LNCaP clone FGC (cell line): ENCODE measurements at regions not wholly inside any gene's neighbourhood (a gene's known extent, or its start where the extent isn't known, plus 50 kb on each side); places are given as distances from the start of the nearest gene placed in this dataset.

ENCODE experiments used
- DNase-seq: peaks from one replicate; pipeline ENCODE4 v3.0.0-alpha.2; 2011; ENCODE audit warnings: low read depth
- H3K4me3 ChIP-seq: 2 replicates; pipeline ENCODE4 v1.5.1; 2011; ENCODE audit warnings: mild to moderate bottlenecking, low read depth, low read length, control low read depth
- CTCF ChIP-seq: IDR thresholded peaks from 2 replicates; pipeline ENCODE4 v1.5.1; 2012; ENCODE audit warnings: mild to moderate bottlenecking; ENCODE audit not compliant: control insufficient read depth, insufficient read depth; ENCODE audit errors: extremely low read depth

DNA sequence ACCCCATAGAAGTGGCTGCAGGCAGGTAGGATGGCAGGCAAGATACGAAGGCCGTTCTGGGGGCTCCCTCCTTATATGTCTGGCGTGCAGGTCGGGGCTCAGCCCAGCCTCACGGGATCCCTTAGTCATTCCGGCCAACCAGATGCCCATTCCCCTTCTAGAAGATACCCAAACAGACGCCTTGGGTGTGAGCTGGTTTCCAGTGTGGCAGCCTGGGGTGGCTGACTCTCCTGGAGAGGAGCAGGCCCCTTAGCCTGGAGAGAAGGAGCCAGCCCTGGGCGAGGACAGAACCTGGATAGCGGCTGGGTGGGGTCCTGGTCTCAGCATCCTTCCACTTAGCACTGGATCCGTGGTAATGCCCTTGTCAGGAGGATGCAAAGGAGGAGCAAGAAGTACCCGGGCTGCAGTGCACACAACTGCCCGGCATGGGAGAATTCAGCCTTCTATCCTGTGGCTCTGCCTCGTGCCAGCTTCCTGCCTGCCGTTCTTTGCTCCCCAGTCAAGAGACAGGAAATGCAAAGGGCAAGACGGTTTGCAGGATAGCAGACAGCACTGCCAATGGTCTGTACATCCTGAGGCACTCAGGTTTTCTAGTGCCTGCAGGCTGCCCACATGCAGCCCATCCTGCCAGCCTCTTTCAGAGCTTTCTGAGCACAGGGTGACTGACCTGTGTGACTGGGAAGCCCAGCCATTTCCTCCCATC, 56.7 kb upstream of the WASF3 start:
- no peak overlapping the region for H3K4me3 ChIP-seq
- TF ChIP-seq CTCF = no peak
- DNase-seq = no peak

DNA sequence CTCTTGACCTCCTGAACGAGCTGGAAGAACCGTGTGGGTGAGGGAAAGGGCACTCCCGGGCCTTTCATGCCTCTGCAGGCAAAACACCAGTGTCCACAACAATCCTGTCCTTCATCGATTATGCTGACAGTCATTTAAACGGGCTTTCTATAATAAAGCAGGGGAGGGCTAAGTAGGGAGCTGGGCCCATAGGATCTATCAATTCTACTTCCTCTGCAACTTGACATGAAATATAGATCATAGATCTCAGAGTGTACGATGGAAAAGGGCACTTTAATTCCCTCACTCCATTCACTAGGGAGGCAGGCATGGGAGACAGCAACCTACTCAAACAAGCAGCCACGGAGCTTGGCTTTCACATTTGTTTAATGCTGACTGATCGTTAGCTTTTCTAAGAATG, 55.8 kb upstream of the WASF3 start:
- TF ChIP-seq CTCF = no peak
- no peak for DNase-seq
- H3K4me3 ChIP-seq = no peak overlapping the region

DNA sequence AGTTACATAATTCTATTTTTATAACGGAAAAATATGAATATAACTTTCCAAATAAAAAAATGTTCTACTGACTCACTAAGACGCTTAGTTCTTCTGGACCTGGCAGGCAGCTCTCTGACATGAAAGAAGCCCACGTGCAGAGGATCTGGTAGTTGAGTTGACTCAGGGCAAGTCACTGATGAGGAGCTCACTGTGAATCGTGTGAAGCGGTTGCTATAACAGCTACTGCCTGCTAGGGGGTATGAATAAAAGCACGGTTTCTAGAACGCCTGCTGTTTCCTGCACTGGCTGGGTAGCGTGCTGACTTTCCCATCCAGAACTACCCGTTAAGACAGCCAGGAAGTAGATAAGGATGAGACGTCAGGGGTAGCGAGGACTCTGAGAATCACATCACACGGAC, 54.7 kb upstream of the WASF3 start:
- no peak overlapping the region for H3K4me3 ChIP-seq
- DNase-seq = no peak
- TF ChIP-seq CTCF = no peak

DNA sequence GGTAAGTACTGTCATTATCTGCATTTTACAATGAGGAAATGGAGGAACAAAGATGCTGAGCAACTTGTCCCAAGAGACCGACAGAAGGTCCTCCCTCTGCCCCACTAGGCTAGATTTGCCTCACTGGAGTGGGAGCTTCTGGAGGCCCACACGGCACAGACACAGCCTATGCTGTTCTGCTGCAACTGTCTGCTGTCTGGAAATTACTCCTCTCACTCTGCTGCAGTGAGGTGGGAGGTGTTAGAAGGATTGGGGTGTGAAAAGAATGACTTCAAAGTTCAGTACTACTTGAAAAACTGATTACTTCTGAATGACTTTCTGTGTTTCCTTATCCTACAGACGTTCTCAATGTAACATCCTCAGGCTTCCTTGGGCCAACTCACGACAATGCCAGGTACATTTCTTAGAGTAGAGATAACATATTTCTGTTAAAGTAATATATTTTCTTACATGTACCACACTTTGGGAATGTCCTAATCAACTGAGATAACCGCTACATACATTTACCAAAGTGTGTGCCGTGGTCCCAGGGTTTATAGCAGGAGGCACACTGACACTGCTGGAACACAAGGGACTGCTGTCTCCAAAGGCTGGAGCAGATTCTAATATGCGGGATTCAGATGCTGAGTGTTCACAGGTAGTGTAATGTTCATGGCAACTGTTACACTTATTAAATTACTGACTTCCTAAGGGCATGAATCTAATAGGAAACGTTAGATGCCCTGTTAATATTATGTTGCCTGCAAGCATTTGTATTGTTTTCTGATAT, 53.5 kb upstream of the WASF3 start:
- TF ChIP-seq CTCF = no peak
- no peak overlapping the region for H3K4me3 ChIP-seq
- DNase-seq = no peak
